ENCODE measurements at regions not wholly inside any gene's neighbourhood (a gene's known extent, or its start where the extent isn't known, plus 50 kb on each side); places are given as distances from the start of the nearest gene placed in this dataset.

DNA sequence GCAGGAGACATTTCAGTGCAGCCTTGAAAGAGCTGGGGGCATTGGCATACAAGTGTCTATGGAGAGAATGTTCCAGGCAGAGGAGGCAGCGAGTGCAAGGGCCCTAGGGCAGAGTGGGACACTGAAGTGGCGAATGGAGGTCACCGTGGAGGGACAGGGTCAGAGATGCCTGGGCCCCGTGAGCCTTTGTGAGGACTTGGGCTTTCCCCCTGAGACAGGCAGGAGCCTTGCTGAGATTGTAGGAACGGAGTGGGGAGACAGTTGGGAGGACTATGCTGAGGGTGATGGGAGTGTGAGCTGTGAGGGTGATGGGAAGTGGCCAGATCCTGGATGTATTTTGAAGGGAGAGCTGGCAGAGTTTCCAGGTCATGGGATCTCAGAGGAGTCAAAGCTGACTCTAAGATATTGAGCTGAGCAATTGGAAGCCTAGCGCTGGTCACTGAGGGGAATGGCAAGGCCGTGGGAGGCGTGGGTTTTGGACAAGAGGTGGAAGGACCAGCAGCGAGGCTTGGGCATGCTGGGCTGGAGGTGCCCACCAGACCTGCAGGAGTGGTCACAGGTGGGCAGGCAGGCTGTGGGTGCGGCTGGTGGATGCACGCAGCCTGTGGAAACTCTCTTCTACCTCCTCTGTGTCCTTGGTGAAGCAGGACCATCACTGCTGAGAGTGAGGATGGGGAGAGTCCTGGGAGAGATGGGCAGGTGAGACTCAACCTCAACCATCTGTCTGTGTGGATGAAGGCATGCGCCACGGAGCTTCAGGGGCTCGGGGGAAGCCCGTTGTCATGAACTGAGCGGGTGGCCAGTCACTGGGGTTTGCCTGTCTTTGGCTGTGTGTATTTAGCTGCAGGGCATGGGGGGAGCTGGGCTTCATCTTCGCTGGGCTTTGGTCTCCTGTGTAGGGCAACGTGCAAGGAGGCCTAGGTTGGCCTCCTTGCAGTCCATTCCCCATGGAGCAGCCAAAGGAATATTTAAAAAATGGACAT, 241.2 kb upstream of the HS6ST1 start:
- no peak for DNase-seq

DNA sequence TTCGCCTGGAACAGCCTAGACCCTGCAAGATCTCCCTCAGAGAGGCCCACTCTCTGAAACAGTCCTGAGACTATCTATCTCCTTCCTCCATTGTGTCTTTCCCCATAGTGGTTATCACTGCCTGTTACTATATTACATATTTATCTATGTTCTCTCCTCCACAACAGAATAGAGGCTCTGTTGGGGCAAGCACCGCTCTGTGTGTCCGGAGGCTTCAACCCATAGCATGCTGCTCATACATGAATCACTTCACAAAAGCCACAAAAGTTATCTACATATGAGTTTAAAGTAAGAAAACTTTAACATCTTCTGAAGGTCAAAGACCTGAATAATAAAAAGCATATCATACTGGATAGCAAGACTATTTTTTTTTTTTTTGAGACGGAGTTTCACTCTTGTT, 242.1 kb upstream of the HS6ST1 start:
- DNase-seq: no peak

DNA sequence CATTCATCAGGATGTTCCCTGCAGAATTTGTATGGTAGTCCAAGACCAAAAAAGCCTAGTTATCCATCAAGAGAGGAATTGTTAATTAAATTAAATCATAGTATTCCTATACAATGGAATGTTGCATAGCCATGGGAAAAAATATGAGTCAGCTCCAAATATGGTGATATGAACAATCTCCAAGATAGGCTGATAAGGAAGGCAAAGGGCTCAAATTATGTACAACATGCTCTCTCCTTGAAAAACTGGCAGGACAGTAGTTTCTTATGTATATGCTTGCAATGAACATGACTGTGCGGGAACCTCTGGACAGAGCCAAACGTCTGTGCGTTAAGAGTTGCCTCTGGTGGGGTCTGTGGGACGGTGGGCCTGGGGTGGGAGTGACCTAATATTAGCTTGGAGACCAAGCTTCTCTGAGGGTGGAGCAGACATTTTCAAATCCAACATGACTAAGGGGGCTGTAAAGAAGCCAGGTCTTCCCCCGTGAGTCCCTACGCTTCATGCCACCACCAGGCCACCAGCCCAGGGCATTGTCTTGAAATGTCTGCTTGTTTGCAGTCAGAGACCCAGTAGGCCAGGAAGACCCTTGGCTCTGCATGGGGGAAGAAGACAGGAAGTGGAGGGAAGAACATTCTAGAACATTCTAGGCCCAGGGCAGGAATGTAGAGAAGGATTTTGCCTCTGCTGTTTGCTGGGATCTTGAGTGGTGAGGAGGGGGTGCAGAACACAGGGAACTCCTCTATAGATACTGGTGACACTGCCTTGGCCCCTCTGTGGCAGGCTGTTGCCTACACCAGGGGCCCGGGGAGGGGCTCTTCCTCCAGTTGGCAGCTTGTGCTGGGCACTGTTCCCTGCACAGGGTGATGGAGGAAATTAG, 244.0 kb upstream of the HS6ST1 start:
- DNase-seq: no peak

DNA sequence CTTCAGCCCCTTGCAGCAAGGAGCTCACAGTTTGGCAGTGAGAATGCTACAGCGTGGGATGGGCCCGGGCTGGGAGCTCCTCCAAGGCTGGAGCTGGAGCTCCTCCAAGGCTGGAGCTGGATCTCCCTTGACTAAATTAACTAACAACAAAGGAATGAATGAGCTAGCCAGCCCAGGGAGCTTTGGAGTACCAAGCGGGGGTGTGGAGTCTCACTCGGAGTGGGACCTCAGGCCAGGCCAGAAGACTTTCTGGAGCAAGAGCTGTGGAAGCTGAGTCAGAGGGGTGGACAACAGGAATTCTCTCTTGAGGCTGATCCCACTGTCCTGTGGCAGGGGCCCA, 244.7 kb upstream of the HS6ST1 start:
- no peak for DNase-seq

DNA sequence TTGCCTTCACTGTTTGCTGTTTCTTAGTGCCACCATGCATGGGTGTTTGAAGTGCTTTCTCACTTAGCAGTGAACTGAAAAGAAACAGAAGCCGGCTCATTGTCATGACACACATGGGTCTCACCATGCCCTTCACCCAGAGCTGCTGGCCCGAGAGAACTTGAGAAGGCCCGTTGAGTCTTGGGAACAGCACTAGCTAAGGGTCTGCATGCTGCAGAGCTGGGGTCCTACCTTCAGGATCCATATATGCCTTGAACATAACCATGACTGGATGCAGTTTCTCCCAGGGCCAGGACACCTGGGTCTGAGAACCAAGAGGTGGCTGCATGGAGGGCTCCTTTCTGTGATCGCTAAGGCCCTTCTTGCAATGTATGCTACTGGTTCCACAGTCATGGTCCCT, 245.5 kb upstream of the HS6ST1 start:
- DNase-seq: no peak

DNA sequence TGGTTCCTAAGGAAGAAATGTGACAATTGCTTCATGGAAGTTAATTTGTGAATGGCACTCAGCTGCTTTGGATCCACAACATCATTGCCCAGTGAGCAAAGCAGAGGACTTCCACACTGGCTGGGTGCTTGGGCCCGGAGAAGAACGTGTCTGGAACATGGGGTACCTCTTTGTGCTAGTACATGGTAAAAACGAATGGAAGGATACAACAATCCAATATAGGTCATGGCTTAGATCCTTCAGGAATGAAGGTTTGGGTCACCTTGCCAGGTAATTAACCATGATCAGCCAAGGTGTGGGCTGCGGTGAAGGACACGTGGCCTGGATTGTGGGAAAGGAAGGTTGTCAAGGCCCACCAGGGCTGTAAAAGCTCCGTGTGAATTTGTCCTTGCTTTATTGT, 245.9 kb upstream of the HS6ST1 start:
- no peak for DNase-seq

DNA sequence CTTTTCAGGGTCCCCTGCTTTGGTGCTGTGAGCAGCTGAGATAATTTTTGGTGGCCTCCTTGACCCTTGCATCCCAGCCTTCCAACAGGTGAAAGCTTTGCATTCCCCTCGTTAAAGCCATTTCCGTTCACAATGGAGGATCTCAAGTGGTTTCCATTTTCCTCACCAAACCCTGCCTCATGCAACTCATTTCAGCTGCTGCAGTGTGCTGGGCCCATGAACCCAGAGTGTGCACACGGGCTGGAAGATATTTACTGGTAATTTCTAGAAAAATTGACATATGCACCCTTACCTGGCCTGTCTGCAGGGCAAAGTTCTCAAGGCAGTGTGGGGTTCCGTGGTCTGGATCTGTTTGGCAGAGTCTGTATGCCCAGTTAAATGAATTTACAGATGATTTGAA, 246.8 kb upstream of the HS6ST1 start:
- DNase-seq: no peak

DNA sequence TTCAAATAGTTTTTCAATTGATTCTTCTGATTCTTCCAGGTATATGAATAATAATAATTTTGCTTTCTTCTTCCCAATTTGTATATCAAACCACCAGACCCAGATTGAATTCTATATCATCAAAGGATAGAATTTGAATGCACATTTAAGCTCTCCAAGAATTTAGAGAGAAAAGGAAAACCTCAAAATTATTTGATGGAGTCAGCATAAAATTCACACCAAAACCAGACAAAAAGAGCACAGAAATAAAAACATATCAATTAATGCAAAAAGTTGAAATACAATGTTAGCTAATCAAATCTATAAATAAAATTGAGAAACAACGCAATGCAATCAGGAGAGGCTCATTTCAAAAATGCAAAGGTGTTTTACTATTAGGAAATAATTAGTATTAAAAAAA, 248.0 kb upstream of the HS6ST1 start:
- no peak for DNase-seq

DNA sequence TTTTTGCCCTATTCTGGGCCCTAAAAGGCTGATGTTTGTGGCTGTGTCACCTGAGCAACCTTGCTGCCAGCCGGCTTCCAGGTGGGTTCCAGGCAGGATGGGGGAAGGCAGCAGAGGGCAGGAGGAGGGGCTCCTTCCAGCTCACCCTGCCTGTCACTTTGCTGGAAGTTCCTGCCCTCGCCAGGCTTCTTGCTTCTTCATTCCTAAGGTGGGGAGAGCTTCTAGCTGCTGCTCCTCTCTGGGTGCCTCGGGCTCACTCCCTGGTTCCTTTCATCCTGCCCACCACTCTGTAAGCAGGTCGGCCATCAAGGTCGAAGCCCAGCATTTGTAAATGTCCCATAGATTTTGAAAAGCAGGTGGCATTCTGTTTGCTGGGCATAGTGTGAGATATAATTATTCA, 249.4 kb upstream of the HS6ST1 start:
- no peak for DNase-seq

DNA sequence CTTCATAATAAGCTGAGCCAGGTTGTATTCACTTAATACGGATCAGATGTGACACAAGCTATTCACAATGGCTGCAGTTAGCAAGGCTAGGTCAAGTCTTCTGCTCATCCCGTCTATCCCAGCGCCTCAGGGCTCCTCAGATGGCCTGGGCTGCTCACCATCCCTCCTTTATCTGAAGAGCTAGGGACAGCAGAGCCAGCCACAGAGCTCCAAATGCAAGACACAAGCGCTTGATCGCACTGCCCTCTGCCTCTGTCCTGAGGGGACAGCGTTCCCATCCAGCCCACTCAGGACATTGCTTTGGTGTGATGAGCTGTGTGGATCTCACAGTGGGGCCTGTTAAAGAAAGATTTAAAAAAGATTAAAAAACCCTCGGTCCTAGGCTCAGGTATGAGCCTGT, 254.4 kb upstream of the HS6ST1 start:
- DNase-seq: no peak

DNA sequence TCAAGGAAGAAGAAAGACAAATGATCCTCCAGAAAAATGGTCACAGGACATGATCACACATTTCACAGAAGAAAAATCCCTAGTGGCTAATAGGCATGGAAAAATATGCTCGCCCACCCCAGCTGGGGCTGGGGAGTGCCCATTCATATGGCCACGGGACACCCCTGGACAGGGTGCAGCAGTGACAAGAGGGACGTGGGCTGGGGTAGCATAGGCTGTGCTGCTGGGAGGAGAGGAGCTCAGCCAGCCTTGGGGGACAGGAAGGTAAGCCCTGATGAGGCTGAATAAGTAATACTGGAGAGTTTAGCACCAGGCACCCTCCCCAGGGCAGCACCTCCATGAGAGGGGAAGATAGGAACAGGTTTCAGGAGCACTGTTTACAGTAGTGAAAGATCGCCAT, 254.9 kb upstream of the HS6ST1 start:
- DNase-seq: no peak

DNA sequence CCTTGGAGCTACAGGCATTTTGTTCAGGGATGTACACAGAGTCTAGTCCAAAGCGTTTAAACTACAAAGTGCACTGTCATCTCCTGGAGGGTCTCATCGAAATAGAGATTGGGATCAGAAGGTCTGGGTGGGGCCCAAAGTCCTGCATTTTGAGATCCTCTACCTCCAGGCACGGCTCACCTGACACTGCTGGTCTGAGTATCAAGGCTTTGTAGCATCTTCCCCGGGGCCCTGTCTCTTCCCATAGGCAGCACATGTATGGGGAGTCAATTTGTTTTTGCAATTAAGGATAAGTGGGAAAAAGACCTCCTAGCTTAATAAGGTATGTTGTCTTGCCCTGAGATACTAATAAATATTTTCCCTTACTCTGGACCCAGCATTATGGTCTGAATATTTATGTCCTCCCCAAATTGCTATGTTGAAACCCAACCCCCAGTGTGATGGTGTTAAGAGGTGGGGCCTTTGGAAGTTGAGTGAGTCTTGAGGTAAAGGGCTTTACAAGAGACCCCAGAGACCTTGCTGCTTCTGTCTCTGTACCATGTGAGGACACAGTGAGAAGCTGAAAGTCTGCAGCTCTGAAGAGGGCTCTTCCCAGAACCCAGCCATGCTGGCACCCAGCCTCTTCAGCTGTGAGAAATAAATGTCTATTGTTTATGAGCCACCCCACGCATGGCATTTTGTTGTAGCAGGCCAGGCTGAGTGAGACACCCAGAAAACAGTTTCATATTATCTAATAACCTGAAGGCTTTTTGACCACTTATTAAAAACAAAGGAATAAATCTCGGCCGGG, 258.7 kb upstream of the HS6ST1 start:
- DNase-seq: no peak

DNA sequence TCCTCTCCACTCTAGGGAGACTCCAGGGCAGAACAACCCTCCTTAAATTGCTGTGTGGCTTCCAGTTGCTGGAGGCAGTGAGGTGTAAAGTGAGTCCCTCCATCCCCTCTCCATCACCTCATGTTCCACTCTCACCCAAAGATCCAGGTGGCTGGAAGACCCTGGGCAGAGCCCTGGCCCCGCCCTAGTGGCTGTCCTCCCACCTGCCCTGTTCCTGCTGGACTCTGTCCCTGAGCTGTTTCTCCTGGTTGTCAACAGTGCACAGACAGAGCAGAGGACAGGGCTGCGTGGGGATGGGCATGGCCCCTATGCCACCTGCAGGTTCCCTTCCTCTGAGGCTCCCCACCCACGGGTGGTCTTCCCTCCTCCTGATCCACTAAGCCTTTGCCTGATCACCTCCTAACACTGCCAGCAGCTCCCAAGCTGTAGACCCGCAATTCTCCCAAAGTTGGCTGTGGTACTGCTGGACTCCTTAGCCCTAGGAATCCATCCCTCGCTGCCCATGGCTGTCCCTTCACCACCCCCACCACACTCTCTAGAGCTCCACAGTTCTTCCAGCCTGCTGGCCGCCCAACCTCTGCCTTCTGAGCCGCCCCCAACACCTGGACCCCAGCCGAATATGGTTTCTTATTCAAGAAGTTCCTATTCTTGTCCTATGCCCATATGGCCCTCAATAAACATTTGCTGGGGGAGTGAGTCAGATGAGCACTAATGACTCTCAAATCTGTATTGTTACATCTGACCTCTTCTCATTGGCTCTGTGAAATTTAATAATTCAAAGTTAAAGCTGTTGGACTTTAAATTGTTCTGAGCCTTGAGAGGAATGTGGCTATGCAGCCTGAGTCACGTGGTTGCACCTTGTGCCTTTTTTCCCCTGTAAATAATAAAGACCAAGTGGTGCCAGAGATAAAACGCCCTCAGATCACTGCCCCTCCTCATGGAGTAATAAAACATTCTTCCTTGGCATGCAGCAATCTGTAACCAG, 260.0 kb upstream of the HS6ST1 start:
- DNase-seq: no peak

DNA sequence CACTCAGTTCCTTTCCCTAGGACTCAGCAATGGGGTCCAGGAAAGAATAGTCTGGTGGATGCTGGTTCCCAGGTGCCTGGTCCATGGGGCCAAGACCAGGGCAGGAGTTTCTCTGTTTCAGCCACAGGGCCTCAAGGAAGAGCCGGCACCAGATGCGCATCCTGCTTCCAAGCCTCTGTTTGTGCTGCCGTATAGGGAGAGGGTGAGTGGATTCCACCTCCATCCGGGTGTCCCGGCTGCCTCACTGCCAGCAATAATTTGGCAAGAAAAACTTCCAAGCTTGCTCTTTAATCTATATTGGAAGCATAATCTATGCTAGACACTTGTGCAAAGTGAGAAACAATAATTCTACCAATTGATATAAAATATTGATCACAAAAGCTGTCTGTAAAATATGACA, 261.2 kb upstream of the HS6ST1 start:
- DNase-seq: no peak

DNA sequence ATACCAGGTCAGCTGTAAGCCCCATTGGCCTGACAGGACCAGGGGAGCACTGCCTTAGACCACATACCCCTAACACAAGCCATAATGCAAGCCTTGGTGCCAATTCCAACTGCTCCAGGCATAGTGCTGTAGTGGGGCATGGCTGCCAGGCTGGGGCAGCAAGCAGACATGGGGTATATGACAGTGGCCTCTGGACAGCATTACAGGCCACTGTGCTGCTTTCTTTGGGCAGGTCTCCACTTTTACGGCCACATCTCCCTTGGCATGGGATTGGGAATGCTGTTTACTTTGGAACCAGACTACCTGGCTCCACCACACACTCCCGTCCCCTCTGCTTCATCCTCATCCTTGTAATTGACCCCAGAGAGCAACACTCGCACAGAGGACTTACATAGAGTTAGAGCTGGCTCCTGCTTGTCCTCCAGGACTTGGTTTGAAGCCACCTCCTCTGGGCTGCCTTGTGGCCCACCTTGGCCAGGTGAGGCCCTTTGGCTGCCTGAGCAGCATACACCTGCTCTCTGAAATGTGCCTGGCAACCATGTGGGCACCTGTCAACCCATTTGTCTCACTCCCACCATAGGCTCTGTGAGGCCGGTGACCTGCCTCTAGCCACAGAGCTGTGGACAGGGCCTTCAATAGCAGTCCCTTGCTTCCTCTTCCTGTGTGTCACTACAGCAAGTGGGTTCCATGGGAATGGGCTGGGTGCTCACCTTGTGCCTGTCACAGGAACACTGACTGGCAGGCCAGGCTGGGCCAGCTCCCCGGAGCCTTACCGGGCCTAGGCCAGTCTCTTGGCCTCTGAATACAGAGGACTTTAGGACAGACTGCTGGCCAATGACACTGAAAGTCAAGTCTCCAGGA, 262.6 kb upstream of the HS6ST1 start:
- no peak for DNase-seq

DNA sequence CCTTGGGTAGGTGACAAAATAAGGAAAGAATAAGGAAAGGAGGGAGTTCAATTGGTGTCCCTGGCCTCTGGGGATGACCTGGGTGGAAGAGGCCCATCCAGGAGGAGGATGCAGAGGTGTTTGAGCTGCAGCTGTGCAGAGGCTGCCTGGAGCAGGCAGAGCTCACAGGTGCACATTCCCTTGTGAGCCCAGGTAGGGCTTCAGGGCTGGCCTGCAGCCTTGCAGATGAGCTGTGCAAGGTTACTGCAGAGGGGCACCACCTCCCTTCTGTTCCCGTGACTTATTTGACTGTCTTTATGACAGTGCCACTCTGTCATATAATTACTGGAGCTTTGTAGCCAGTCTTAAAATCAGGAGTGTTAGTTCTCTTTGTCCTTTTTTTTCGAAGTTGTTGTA, 263.2 kb upstream of the HS6ST1 start:
- DNase-seq: no peak

DNA sequence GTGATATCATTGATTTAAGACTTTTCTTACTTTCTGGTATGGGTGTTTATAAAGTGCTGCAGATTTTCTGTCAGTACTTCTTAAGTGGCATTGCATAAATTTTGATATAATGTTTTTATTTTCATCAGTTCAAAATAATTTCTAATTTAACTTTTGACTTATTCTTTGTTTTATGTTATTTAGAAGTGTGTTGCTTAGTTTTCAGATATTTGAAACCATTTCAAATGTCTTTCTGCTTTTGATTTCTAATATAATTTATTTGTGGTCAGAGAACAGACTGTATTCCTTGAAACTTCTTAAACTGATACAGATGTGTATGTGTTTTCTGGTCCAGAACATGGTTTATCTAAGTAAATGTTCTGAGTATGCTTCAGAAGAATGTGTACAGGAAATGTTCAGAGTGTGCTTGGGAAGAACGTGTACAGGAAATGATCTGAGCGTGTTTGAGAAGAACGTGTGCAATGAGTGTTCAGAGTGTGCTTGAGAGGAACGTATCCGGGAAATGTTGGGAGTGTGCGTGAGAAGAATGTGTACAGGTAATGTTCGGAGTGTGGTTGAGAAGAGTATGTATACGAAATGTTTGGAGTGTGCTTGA, 265.7 kb upstream of the HS6ST1 start:
- DNase-seq: no peak

DNA sequence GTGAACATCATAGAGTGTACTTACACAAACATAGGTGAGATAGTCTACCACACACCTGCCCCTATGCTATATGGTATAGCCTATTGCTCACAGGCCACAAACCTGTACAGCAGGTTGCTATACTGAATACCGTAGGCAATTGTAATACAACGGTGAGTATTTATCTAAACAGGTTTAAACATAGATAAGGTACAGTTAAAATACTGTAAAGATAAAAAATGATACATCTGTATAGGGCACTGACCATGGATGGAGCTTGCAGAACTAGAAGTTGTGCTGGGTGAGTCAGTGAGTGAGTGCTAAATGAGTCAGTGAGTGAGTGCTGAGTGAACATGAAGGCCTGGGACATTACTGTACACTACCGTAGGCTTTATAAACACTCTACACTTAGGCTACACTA, 267.0 kb upstream of the HS6ST1 start:
- no peak for DNase-seq

DNA sequence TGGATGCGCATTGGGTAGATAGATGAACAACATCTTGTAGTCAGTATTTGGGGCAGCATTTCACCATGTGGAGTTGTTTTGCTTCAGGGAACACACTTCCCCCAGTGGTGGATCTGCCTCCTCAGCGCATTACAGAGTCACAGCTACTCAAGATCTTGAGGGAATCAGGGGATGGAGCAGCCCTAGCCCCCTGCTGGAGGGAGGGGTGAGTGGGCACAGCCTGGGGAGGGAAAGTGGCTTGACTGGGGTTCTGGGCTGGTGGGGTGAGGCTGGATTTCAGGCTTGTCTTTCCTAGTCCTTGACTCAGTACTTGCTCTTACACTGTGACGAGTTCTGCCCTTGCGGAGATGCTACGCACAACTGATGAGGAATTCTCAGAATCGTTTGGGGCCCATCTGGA, 271.0 kb upstream of the HS6ST1 start:
- DNase-seq: no peak

DNA sequence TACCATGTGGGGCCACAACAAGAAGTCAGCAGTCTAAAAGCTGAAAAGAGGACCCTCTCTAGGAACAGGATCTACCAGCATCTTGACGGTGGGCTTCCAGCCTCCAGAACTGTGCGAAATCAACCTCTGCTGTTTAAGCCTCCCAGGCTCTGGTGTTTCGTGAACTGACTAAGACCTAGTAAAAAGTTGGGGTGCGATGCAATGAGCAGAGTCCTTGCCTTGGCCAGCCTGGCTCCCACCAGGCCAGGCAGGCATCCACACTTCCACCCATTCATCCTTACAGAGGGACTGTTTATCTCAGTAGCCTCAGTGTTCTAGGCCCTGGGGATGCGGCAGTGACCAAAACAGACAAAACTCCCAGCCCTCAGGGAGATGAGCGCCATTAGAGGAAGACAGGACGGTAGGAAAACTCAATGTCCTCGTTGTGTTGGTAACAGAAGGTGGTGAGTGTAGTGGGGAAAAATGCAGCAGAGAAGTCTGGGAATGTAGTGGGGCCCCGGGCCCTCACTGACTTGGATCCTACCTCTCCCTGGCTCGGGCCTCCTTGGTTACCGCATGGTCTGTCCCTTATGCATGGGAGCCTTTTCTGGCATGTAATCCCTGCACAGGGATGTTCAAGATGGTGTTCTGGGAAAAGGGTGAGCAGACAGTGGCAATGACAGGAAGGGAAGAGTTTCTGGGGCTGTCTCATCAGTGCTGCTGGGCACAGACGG, 271.8 kb upstream of the HS6ST1 start:
- no peak for DNase-seq

Measured in AML-193 (cell line).